Heart right ventricle (tissue), 16 donors: ENCODE measurements at regions not wholly inside any gene's neighbourhood (a gene's known extent, or its start where the extent isn't known, plus 50 kb on each side); places are given as distances from the start of the nearest gene placed in this dataset.

Experiments
- ATAC-seq, 8 donors: fragments of 200-7000 bp; cut with Tn5 transposase; one replicate each; pipeline ENCODE4 v1.9.1; 2020; ENCODE audit warnings: mild to moderate bottlenecking in 8 of 8, moderate library complexity in 8 of 8, moderate number of reproducible peaks in 1 of 8
- DNase-seq, 2 donors: peaks; one replicate each; pipeline ENCODE4 v3.0.0-alpha.2; 2020
- H3K27ac ChIP-seq, 10 donors: fragments of 200-600 bp; sonication (generic) in 2 of 10; one replicate each; pipeline versions ENCODE4 v1.5.0 to v1.8.0; 2020 to 2022; ENCODE audit warnings: mild to moderate bottlenecking in 3 of 10
- H3K27me3 ChIP-seq, 7 donors: fragments of 200-600 bp; one replicate each; pipeline ENCODE4 v1.8.0; 2021 to 2022; ENCODE audit warnings: mild to moderate bottlenecking in 2 of 7
- H3K36me3 ChIP-seq, 9 donors: fragments of 200-600 bp; sonication (generic) in 1 of 9; one replicate each; pipeline versions ENCODE4 v1.5.0 to v1.8.0; 2020 to 2022; ENCODE audit warnings: mild to moderate bottlenecking in 2 of 9
- H3K4me1 ChIP-seq, 9 donors: fragments of 200-600 bp; sonication (generic) in 1 of 9; one replicate each; pipeline versions ENCODE4 v1.5.0 to v1.8.0; 2020 to 2022; ENCODE audit warnings: mild to moderate bottlenecking in 4 of 9
- H3K4me3 ChIP-seq, 10 donors: fragments of 200-600 bp; sonication (generic) in 2 of 10; one replicate each; pipeline versions ENCODE4 v1.5.0 to v1.8.0; 2020 to 2022; ENCODE audit warnings: mild to moderate bottlenecking in 7 of 10, moderate library complexity in 2 of 10
- H3K9me3 ChIP-seq, 11 donors: fragments of 200-600 bp in 10 of 11; sonication (generic) in 2 of 11; one replicate each; pipeline versions ENCODE4 v1.5.0 to v1.8.0; 2013 to 2022; ENCODE audit warnings: mild to moderate bottlenecking in 2 of 11, control low read depth in 1 of 11, moderate library complexity in 1 of 11
- CTCF ChIP-seq, 9 donors: fragments of 200-600 bp; sonication (generic) in 2 of 9; IDR thresholded peaks; one replicate each; pipeline versions ENCODE4 v1.5.0 to v1.8.0; 2021 to 2022; ENCODE audit warnings: antibody characterized with exemption in 9 of 9, mild to moderate bottlenecking in 5 of 9, moderate library complexity in 1 of 9
- WGBS, 2 donors: extraction: QIAGEN DNeasy Blood & Tissue Kit; methylation state at CpG; one replicate each; pipeline ENCODE4 v1.1.7; 2013; ENCODE audit warnings: inconsistent platforms in 1 of 2; 5-methylcytosine and 5-hydroxymethylcytosine counted together
- intact Hi-C, 10 donors: fragments of 100-400 bp; cut with DNase I; formaldehyde crosslinking; loops; one replicate each; pipeline versions ENCODE4 v1.11.1 to v1.14.2; 2022
- donor health status: Arrhythmogenic right ventricular cardiomyopathy.
- donor health status: ischemic (EF 13 %, LVEDD 7.1; RV severe dilation, severe dysfunction).
- donor health status: healthy with polysubstance abuse.
- donor health status: DM: no; HTN: yes; CAD: no.
- donor health status: DM: no; HTN: no; CAD: no.
- donor health status: ischemic (EF 25% LVEDD 6.9; RV normal size, moderate dysfunction).
- donor health status: ischemic (EF 25% LVEDD 5.7; RV mildly dilated, moderate dysfunction).
- donor health status: healthy.
- donor health status: DM: yes; HTN: yes; CAD: no.
- donor health status: Ischemic cardiomyopathy.
- donor health status: ischemic (EF 35%, LVEDD 5.7; RV mildly dilated, moderate dysfunction).
- donor health status: nonischemic (EF 11% LVEDD 7.7; RV severe dilation, severe dysfunction).
- donor health status: DM: yes; HTN: yes; CAD: no.
- donor health status: PGD.
- donor health status: ischemic (EF 29% LVEDD 5.4; RV normal size, mild dysfunction).
- donor health status: nonischemic (EF 23%, LVEDD 6.1; RV moderate dilation, normal function).

GRCh38 chr4:135325264-135325663 lies 1123.7 kb upstream of the PABPC4L start:
- Histone ChIP-seq H3K36me3 (no peaks in the 10 kb centered on the region), H3K9me3 (peaks cover 0 to 30% (median 4%) of the 10 kb centered on the region in 11 donors), H3K4me3 (no peak overlapping the region), H3K27me3 (no peaks in the 10 kb centered on the region), H3K4me1 (no peaks in the 10 kb centered on the region), H3K27ac (no peak overlapping the region)
- TF ChIP-seq CTCF (IDR thresholded peaks at IDR 0.05), result no peak
- ATAC-seq (no peak), DNase-seq (no peak)
- 26 to 31% methylated on average over 2 of the region's 2 CpGs for WGBS, 2 donors
- intact Hi-C loops, result no loop called here

GRCh38 chr4:135319685-135320084 lies 1118.1 kb upstream of the PABPC4L start:
- H3K4me3 ChIP-seq, result no peak overlapping the region
- intact Hi-C loops, result no loop called here
- DNase-seq (no peak), ATAC-seq (no peak)
- 83 to 93% methylated on average over 2 of the region's 2 CpGs for WGBS, 2 donors
- H3K4me1 ChIP-seq, result no peaks in the 10 kb centered on the region
- no peak for TF ChIP-seq CTCF (IDR thresholded peaks at IDR 0.05)
- H3K27me3 ChIP-seq, result no peaks in the 10 kb centered on the region
- H3K9me3 ChIP-seq, result peaks cover 0 to 42% (median 4%) of the 10 kb centered on the region in 11 donors
- no peaks in the 10 kb centered on the region for H3K36me3 ChIP-seq
- H3K27ac ChIP-seq, result no peak overlapping the region

GRCh38 chr4:135316266-135316779 lies 1114.7 kb upstream of the PABPC4L start:
- ATAC-seq, result no peak

GRCh38 chr4:135290136-135290535 lies 1088.5 kb upstream of the PABPC4L start:
- Histone ChIP-seq H3K4me3 (no peak overlapping the region), H3K27ac (no peak overlapping the region), H3K4me1 (no peaks in the 10 kb centered on the region), H3K9me3 (peaks cover 0 to 9% (median 0%) of the 10 kb centered on the region in 11 donors), H3K27me3 (no peaks in the 10 kb centered on the region), H3K36me3 (no peaks in the 10 kb centered on the region)
- TF ChIP-seq CTCF (IDR thresholded peaks at IDR 0.05), result no peak
- DNase-seq, result no peak
- WGBS, 2 donors, result 70 to 83% methylated on average over 2 of the region's 2 CpGs
- ATAC-seq, result no peak
- intact Hi-C loops, result no loop called here

More at GRCh38 chr4:135316266-135316779, 1114.7 kb upstream of the PABPC4L start:
- Histone ChIP-seq H3K27ac (no peak overlapping the region), H3K27me3 (no peaks in the 10 kb centered on the region), H3K36me3 (no peaks in the 10 kb centered on the region), H3K9me3 (peaks cover 0 to 23% (median 0%) of the 10 kb centered on the region in 11 donors), H3K4me1 (no peaks in the 10 kb centered on the region), H3K4me3 (no peak overlapping the region)
- intact Hi-C loops, result no loop called here
- no peak for TF ChIP-seq CTCF (IDR thresholded peaks at IDR 0.05)
- WGBS, 2 donors, result 78 to 84% methylated on average over 7 of the region's 7 CpGs
- no peak for DNase-seq
